GM23248 (cell line): ENCODE measurements at regions not wholly inside any gene's neighbourhood (a gene's known extent, or its start where the extent isn't known, plus 50 kb on each side); places are given as distances from the start of the nearest gene placed in this dataset.

Source experiments
- EZH2 ChIP-seq: fragments of 200-600 bp; sonication (generic); IDR thresholded peaks from 2 replicates; pipeline ENCODE4 v1.6.1; 2018; ENCODE audit warnings: antibody characterized with exemption, mild to moderate bottlenecking; ENCODE audit not compliant: insufficient read depth, poor library complexity, severe bottlenecking
- EZH2phosphoT487 ChIP-seq: fragments of 200-600 bp; sonication (generic); IDR thresholded peaks from 2 replicates; pipeline ENCODE4 v1.6.1; 2018; ENCODE audit warnings: antibody characterized with exemption, moderate library complexity, mild to moderate bottlenecking, low read depth; ENCODE audit not compliant: insufficient read depth

DNA sequence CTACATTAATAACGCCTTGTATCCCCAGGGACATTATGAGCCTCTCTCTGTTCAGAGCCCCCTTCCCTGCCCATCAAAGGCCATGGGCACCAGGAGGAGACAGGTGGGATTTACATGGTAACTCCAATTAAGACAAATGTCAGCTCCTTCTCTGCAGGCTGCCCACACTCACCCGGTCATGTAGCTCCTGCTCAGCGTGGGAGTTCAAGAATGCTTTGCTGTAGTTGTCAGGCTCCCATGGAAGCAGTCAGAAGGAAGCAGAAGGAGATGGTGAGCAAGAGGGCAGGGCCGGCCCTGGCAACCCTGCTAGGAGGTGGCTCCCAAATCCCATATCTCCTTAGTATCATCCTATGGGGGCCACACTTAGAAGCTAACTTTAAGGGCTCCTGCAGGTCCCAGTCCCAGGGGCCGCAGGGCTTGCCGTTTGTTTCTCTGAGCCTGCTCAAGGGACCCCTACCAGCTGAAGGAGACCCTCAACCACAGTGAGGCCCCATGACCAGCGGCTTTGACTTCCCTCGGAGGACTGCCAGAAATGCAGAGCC is 218.4 kb upstream of the TLE3 start:
- TF ChIP-seq EZH2phosphoT487, result no peak
- TF ChIP-seq EZH2, result no peak
